Cerebellar cortex (tissue), 1 donor: ENCODE measurements at regions not wholly inside any gene's neighbourhood (a gene's known extent, or its start where the extent isn't known, plus 50 kb on each side); places are given as distances from the start of the nearest gene placed in this dataset.

ENCODE experiments used
- DNase-seq: peaks from one replicate; pipeline ENCODE4 v3.0.0-alpha.2; 2015; ENCODE audit warnings: low spot score

GRCh38 chr18:25724121-25724520, 366.3 kb downstream of the SS18 start:
- DNase-seq, result no peak

- DNase-seq, result no peak
Observed at GRCh38 chr18:25713103-25713502, 361.1 kb upstream of the ZNF521 start.

- no peak for DNase-seq
Observed at GRCh38 chr18:25710981-25711380, 359.0 kb upstream of the ZNF521 start.

- DNase-seq, result no peak
Observed at GRCh38 chr18:25705650-25706049, 353.7 kb upstream of the ZNF521 start.

GRCh38 chr18:25704494-25704893, 352.5 kb upstream of the ZNF521 start:
- no peak for DNase-seq

GRCh38 chr18:25704071-25704470, 352.1 kb upstream of the ZNF521 start:
- DNase-seq, result no peak

GRCh38 chr18:25701821-25702220, 349.9 kb upstream of the ZNF521 start:
- no peak for DNase-seq

- no peak for DNase-seq
Observed at GRCh38 chr18:25686960-25687500, 335.1 kb upstream of the ZNF521 start.

GRCh38 chr18:25685088-25685487, 333.1 kb upstream of the ZNF521 start:
- DNase-seq, result no peak

DNA sequence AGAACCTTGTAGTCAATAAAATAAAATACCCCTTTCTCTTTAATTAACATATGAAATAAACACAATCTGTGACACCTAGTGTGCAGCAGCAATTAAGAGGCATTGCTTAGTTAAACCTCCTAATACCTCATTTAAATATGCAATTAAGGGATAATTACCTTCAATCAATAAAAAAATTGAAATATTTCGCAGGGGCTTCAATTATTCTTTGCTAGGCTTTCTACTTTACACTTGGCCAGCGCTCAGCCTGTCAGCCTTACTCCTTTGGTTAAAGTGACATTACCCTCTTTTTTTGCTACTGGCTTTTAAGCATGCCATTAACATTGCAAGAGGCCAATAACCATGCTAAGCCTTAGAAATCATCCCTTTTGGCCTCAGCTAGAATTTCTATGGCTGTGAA, 327.5 kb upstream of the ZNF521 start:
- DNase-seq, result no peak

DNA sequence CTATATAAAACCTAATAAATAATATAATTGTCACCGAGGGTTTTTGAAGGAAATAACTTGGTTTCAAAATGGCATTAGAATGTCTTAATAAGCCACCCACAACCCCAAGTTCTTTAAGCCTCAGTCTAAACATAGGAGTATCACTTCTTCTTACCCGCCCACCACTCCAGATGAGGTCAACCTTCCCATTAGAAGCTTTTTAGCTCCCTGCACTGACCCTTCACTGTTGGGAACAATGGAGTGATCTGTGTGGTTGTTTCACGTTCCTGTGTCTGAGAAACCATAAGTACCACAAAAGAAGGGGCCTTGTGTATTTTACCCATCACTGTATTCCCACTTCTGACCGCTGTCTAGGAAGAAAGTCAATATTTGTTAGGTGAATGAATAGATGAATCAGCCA, 326.3 kb upstream of the ZNF521 start:
- no peak for DNase-seq

DNA sequence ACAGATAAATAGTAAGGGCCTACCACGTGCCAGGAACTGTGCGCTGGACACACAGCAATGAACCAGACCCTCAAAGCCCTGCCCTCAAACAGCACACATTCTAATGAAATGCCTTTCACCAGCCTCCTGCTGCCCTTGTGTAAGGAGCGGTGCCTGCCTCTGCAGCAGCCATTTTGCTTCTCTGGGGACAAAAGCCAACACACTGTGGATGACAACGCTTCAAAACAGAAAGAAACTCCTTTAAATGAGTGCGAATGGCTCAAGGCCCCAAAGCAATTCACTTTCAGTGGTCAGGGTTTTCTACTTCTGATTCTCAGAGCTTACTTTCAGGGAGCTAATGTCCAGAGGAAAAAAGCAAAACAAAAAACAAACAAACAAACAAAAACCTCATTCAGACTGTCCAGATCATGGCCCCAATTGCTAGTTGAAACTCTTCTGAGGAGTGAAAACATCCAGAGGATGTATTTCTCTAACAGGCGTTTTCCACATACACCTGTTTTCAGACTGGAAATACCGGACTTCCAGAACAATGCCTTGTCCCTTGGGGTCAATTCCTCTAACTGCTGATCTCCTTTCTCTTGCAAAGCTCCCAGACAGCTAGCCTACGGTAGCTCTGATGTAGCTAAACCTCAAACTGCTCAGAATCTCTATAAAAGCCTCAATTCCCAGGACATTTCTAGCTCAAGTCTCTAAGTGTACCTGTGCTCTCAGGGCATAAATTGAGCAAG, 323.3 kb upstream of the ZNF521 start:
- DNase-seq, result no peak

- DNase-seq, result no peak
Observed at GRCh38 chr18:25674183-25674582, 322.2 kb upstream of the ZNF521 start.

GRCh38 chr18:25672490-25672889, 320.5 kb upstream of the ZNF521 start:
- no peak for DNase-seq

DNA sequence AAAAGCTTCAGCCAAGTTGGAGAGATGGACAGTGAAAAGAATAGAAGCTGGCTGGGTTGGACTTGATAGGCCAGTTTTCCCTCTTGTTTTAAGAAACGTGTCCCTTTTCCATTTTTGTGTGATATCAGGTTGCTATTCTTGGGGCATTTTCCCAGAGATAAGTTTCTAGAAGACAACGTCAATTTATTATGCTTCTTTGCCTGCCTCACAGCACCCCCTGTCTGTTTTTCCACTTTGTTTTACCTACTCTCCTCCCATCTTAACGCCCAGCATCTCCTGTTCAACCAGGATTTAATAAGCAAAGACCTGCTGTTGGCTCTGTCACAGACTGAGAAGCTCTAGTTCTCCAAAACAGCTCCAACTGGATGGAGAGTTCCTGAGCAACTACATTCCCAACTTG, 317.8 kb upstream of the ZNF521 start:
- DNase-seq, result no peak

- peak; percentile 7 for DNase-seq
Observed at GRCh38 chr18:25662272-25662671, 310.3 kb upstream of the ZNF521 start.

DNA sequence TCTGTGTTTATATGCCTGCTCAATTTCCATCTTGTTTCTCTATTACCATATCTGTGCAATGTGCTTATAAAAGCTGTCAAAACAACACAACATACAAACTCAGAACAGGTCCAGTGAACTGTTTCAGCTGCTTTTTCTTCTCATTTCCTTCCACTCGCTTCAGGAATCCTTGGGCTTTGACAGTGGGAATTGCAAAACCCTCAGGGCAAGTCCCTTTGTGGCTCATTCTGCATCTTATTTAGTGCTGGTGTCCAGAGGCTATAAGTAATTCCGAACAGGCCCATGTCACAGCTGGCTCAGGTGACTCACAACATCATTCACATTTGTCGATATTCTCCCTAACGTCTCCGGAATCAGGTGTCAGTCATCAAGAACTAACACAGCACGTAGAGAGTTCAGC, 309.9 kb upstream of the ZNF521 start:
- DNase-seq, result no peak

- no peak for DNase-seq
Observed at GRCh38 chr18:25659541-25659940, 307.6 kb upstream of the ZNF521 start.

DNA sequence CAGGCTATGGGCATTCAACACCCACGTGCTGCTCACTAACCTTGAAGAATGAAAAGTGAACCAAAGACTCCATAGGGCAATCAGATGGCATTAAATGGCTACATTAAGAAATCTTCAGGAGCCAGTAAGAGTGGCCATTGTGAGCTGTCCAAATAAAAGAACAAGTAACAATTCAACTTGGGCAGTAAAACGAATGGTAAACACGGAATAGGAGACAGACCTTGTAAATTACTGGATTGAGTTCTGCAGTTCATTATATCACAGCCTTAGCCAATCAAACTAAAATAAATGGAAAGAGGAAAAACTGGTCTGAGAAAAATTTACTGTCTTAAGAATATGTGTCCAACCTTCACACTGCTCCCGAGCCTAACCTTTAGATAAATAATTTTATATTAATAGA, 306.5 kb upstream of the ZNF521 start:
- no peak for DNase-seq

DNA sequence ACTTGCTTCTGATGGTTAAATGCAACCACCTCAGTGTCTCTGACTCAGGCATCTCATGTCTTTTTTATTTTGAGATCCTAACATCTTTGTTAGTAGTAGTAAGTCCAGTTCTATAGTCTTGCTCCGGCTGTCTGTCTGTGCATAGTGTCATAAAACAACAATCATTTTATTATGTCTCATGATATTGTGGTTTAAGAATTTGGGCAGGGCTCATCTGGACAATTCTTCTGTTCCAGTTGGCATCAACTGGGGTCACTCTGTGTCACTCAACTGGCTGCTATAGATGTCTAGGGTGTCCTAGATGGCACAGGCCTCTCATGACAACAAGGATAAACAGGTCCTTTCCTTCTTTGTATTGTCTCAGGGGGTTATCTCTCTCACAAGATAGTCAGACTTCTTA, 299.6 kb upstream of the ZNF521 start:
- DNase-seq, result no peak

- no peak for DNase-seq
Observed at GRCh38 chr18:25650201-25650941, 298.4 kb upstream of the ZNF521 start.

- DNase-seq, result peak; percentile 28
Observed at GRCh38 chr18:25648716-25649260, 296.8 kb upstream of the ZNF521 start.

GRCh38 chr18:25647404-25647803, 295.4 kb upstream of the ZNF521 start:
- DNase-seq, result no peak
